IPS DF 4.7 (cell line): ENCODE measurements at regions not wholly inside any gene's neighbourhood (a gene's known extent, or its start where the extent isn't known, plus 50 kb on each side); places are given as distances from the start of the nearest gene placed in this dataset.
"Not testable (repeated sequence)": the region's sequence is repeated elsewhere in the genome, so short reads cannot be mapped to it uniquely, and the experiment has no call there.

Source experiments
- DNase-seq: peaks from one replicate; pipeline ENCODE4 v3.0.0-alpha.2; 2013; ENCODE audit warnings: low spot score; ENCODE audit errors: extremely low read depth

GRCh38 chr13:63741029-63741813 lies 2325.6 kb upstream of the PCDH20 start:
- no peak for DNase-seq

- not testable (repeated sequence) for DNase-seq
Measured at GRCh38 chr13:63739112-63739735, 2323.6 kb upstream of the PCDH20 start.

DNA sequence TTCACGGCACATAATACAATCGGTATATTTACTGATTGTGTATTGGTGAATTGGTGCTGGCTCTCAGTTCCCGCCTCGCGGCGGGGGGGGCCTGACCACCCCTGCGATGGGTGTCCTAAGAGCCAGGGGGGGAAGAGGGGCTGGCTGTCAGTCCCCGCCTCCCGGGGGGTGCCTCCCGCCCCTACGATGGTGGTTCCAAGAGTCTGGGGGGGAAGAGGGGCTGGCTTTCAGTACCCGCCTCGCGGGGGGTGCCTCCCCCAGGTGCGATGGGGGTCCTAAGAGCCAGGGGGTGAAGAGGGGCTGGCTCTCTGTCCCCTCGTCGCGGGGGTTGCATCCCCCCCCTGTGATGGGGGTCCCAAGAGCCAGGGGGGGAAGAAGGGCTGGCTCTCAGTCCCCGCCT lies 2321.8 kb upstream of the PCDH20 start:
- DNase-seq, result no peak

GRCh38 chr13:63731896-63732295 lies 2316.2 kb upstream of the PCDH20 start:
- DNase-seq, result no peak

GRCh38 chr13:63712159-63712558 lies 2296.5 kb upstream of the PCDH20 start:
- DNase-seq, result not testable (repeated sequence)

GRCh38 chr13:63706751-63707150 lies 2291.1 kb upstream of the PCDH20 start:
- no peak for DNase-seq

DNA sequence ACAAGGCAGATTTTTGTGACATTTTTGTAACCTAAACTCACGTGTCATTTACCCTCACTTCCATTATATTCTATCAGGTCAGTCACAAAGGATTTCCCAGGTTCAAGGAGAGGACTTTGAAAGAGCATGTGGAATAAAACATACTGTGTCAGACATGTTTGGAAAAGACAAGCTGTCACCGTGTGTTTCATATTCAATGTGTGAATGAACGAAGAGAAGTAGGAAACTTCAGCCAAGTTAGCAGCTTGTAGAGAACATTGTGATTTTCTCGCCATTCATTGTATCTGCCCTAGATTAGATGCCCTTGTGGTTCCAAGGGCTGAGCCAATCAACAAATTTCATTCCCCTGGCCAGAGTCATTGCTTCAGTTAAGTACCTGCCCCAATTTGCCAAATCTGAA lies 2288.9 kb upstream of the PCDH20 start:
- DNase-seq, result no peak

GRCh38 chr13:63700350-63700749 lies 2284.7 kb upstream of the PCDH20 start:
- DNase-seq, result no peak

GRCh38 chr13:63699948-63700347 lies 2284.3 kb upstream of the PCDH20 start:
- DNase-seq, result no peak

DNA sequence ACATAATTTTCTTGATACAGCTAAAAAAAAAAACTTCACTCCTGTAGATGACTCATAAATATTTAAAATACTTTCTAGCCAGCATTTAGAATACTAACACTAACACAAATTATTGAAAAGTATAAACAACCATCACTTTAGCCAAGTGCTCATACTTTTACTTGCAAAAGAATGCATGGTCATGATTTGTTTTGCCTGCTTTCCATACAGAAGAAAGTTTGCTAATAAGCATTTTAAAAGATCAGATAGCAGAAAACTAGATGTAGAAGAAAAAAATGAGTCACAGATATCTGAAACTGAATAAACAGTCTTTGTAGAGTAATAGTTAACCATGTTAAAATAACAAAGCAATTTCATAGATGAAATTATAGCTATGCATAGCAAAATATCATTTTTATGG lies 2280.4 kb upstream of the PCDH20 start:
- DNase-seq, result no peak

DNA sequence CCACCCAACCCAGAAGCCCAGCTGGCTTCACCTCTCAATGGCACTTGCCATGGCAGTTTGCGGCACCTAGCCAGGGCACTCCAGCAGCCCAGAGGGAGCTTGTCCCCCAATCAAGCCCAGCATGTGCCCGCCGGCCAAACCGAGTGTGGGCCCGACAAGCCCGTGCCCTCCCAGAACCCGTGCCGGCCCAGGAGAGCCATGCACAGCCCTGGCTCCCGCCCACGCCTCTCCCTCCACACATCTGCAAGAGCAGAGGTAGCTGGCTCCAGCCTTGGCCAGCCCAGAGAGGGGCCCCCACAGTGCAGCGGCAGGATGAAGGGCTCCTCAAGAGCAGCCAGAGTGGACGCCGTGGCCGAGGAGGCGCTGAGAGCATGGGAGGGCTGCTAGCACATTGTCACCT lies 2278.0 kb upstream of the PCDH20 start:
- no peak for DNase-seq

- no peak for DNase-seq
Measured at GRCh38 chr13:63691474-63691873, 2275.8 kb upstream of the PCDH20 start.

- no peak for DNase-seq
Measured at GRCh38 chr13:63690672-63691071, 2275.0 kb upstream of the PCDH20 start.

GRCh38 chr13:63684822-63685221 lies 2269.2 kb upstream of the PCDH20 start:
- no peak for DNase-seq

DNA sequence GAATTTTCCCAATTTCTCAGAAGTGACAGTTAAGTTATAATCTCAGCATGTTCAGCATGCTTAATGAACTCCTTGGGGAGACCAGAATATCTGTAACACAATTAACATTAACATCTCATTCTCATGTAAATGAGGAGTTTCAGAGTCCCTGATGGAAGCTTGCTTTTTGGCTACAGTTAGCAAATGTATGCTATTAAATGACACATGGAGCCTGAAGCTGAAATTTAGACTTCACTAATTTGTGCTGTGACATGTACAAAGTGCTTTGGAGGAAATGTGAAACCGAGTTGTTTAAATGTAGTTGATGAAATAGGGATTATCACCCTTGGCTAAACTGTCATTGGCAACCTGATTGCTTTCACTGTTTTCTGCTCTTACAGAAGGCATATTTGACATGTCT lies 2265.1 kb upstream of the PCDH20 start:
- DNase-seq, result no peak

DNA sequence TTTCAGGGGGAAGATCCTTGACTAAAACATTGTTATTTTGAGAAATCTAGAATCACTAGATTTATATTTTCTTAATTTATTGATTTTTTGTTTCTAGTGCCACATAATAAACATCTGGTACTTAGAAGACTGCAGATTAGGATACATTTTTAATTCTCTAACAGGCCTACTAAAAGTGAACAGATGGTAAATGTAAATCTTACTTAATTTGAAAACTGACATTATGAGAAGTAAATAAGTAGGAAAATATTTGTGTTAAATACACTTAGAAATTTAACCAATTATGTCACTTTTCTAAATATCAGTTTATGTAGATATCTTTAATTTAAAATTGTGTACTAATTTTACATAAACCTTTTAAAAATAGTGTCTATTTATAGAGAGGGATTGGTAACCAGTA lies 2255.6 kb upstream of the PCDH20 start:
- DNase-seq, result no peak

DNA sequence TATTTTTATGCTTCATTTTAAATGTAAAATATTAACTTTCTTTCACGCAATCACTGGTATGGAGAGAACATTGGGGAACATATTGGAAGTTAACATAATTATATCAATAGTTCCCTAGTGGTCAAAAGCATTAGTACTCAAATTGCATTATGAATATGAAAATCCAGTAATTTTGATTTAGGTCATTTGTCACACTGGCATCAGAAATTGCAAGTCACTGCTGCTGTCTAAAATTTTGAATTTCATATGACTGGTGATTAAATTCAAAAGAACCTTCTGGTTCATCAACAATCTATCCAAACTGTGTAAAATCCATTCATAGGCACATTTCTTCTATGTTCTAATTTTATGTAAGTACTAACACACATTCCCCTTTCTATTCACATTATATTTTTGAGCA lies 2235.7 kb upstream of the PCDH20 start:
- DNase-seq, result no peak

DNA sequence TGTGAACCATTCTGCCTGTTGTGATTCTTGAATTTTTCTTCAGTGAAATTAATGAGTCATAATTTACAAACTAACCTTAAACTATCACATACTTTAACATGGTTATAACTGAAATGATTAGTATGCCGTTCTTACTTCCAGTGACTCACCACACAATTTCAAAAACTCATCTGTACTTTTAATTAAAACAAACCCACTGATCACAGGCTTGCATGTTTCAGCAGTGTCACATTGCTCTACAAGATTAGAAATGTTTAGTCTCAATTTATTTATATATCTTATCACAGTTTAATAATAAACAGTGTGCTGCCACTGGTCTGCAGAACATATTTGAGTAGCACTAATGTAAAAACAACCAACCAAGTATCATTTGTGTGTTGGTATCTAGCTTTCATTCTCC lies 2227.9 kb upstream of the PCDH20 start:
- no peak for DNase-seq

DNA sequence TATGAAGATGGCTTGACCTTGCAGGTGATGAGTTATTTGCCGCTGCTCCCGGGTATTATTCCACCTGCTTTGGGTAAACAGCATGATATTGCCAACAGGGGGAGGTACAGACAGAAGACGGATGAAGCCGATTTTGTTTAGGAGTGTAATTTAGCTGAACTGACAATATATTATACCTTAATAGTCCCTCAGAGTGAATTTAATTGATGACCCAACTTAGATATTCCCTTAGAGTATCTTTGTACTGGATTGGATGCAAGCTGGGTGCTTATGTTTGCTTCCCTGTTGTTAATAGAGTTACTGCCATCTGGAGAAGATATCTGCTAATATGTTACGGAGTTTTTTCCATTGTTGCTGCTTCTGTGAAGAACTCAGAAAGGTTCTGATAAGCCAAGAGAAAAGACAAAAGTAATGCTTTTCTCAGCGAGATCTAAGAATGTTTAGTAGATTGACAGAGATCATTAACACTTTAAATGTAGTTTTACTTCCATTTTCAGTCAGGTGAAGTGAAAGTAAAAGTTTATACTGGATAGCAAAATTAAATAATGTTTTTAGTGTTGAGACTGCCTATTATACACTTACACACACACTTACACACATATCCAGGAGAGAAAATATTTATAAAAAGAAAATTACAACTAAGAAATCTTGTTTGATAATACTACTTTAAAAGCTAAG lies 2220.8 kb upstream of the PCDH20 start:
- no peak for DNase-seq

DNA sequence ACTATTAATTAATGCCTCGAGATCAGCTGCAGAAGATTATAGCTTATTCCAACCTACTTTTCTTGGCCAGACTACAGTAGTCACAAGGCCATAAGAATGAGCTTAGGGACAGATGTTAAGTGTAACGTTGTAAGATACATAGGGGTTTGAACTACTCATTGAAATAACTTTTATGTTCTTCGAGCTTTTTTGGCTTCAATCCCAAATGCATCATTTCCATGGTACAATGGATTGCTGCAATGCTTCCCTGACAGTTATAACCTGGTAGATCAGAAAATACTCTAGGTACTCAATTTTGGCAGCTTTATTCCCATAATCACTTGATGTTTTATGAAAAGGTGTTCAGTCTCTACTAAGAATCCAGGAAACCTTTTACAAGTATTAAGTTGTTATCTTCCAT lies 2216.7 kb upstream of the PCDH20 start:
- no peak for DNase-seq

GRCh38 chr13:63631006-63631405 lies 2215.4 kb upstream of the PCDH20 start:
- no peak for DNase-seq

GRCh38 chr13:63629591-63629990 lies 2213.9 kb upstream of the PCDH20 start:
- no peak for DNase-seq

DNA sequence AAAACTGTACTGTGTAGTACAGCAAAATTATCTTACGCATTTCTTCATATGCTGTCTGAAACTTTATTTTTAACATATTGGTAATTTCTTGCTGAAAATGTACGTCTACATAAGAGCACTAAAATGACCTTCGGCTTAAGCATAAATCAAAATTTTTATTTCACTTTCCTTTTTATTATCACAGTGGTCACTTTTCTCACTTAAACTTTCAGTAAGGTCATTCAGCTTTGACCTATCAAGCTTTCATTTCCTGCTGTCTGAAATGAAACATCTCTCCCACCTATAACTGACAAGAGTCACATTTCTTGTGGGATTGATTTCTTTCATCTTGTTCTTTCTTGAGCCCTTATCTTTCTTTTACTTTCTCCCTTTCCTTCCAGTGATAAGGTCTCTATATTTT lies 2212.7 kb upstream of the PCDH20 start:
- DNase-seq, result no peak
